ENCODE measurements at regions not wholly inside any gene's neighbourhood (a gene's known extent, or its start where the extent isn't known, plus 50 kb on each side); places are given as distances from the start of the nearest gene placed in this dataset.

GRCh38 chr4:42778349-42778748, 114.2 kb upstream of the GRXCR1 start:
- Histone ChIP-seq H3K27me3 (ENCODE audit: insufficient read depth) (no peaks in the 10 kb centered on the region), H3F3A (replicated peaks; ENCODE audit: insufficient read depth) (no peaks in the 10 kb centered on the region), H3K36me3 (replicated peaks in 1 of 2; ENCODE audit: control insufficient read depth in 1 of 2, insufficient read depth in 2 of 2, low read length in 1 of 2) (no peaks in the 10 kb centered on the region), H3K4me2 (no peak overlapping the region), H3K9me3 (no peaks in the 10 kb centered on the region), H3K79me2 (ENCODE audit: insufficient read depth) (no peaks in the 10 kb centered on the region), H3K4me1 (ENCODE audit: control insufficient read depth in 1 of 2, insufficient read depth in 2 of 2, low read depth in 1 of 2, low read length in 1 of 2) (no peaks in the 10 kb centered on the region), H3K9me2 (no peaks in the 10 kb centered on the region), H3K9ac (no peak overlapping the region), H3K27ac (ENCODE audit: low read depth in 2 of 2, low read length in 1 of 2) (no peak overlapping the region), H3K4me3 (ENCODE audit: low read depth in 2 of 2, low read length in 1 of 2) (no peak overlapping the region), H4K20me1 (ENCODE audit: insufficient read depth) (no peaks in the 10 kb centered on the region), H2AFZ (ENCODE audit: low read depth) (no peak overlapping the region)
- CTCF ChIA-PET, result interaction anchor here (0.8 to 1.0 kb wide), 2 partner anchors 16 to 101 kb away, joined by 3 read pairs; no protein-coding TSS in a partner anchor
- POLR2A ChIA-PET, result no interaction called here
- TF ChIP-seq FOSL2 (IDR thresholded peaks at IDR 0.05; ENCODE audit: borderline replicate concordance, low read depth) (no peak), GATA2 (CRISPR knock-in tag; IDR thresholded peaks at IDR 0.05) (no peak), TAF1 (IDR thresholded peaks at IDR 0.05; ENCODE audit: borderline replicate concordance, low read depth, low read length) (no peak)
- 20% methylated on average over 6 of the region's 6 CpGs for WGBS (ENCODE audit: low lambda C conversion rate)
- no peak for DNase-seq

DNA sequence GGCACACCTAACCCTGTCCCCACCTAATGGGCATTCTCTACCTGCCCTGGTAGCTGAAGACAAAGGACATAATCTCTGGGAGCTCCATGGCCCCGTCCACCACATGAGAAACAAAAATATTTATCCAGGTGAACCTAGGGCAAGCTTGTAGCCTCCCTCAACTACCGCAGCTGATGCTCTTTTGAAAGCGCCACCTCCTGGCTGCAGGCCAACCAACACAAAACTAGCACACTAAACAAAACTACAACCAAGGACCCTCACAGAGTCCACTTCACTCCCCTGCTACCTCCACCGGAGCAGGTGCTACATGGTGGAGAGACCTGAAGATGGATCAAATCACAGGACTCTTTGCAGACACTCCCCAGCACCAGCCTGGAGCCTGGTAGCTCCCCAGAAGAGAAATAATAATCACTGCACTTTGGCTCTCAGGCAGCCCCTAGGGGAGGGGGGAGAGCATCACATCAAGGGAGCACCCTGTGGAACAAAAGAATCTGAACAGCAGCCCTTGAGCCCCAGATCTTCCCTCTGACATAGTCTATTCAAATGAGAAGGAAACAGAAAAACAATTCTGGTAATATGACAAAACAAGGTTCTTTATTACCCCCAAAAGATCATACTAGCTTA, 111.3 kb upstream of the ATP8A1 start:
- Histone ChIP-seq H3K9me3 (no peaks in the 10 kb centered on the region), H3K4me3 (ENCODE audit: low read depth in 2 of 2, low read length in 1 of 2) (no peak overlapping the region), H3K4me2 (no peak overlapping the region), H3K9me2 (no peaks in the 10 kb centered on the region), H3F3A (replicated peaks; ENCODE audit: insufficient read depth) (no peaks in the 10 kb centered on the region), H3K27ac (ENCODE audit: low read depth in 2 of 2, low read length in 1 of 2) (no peak overlapping the region), H3K36me3 (replicated peaks in 1 of 2; ENCODE audit: control insufficient read depth in 1 of 2, insufficient read depth in 2 of 2, low read length in 1 of 2) (no peaks in the 10 kb centered on the region), H3K9ac (no peak overlapping the region), H2AFZ (ENCODE audit: low read depth) (no peak overlapping the region), H3K27me3 (ENCODE audit: insufficient read depth) (no peaks in the 10 kb centered on the region), H4K20me1 (ENCODE audit: insufficient read depth) (no peaks in the 10 kb centered on the region), H3K4me1 (ENCODE audit: control insufficient read depth in 1 of 2, insufficient read depth in 2 of 2, low read depth in 1 of 2, low read length in 1 of 2) (no peaks in the 10 kb centered on the region), H3K79me2 (ENCODE audit: insufficient read depth) (no peaks in the 10 kb centered on the region)
- no peak for DNase-seq
- POLR2A ChIA-PET, result no interaction called here
- CTCF ChIA-PET, result no interaction called here
- WGBS (ENCODE audit: low lambda C conversion rate), result 42% methylated on average over 4 of the region's 4 CpGs
- TF ChIP-seq GABPA (IDR thresholded peaks at IDR 0.05; ENCODE audit: low read depth) (no peak), TAF1 (IDR thresholded peaks at IDR 0.05; ENCODE audit: borderline replicate concordance, low read depth, low read length) (no peak), FOXM1 (IDR thresholded peaks at IDR 0.05; ENCODE audit: low read depth) (no peak), RCOR1 (IDR thresholded peaks at IDR 0.05; ENCODE audit: low read length) (no peak), TEAD4 (IDR thresholded peaks at IDR 0.05; ENCODE audit: borderline replicate concordance, insufficient read depth) (no peak), MXI1 (IDR thresholded peaks at IDR 0.05; ENCODE audit: low read depth, low read length) (no peak), YY1 (IDR thresholded peaks at IDR 0.05; ENCODE audit: low read depth) (no peak), FOSL2 (IDR thresholded peaks at IDR 0.05; ENCODE audit: borderline replicate concordance, low read depth) (no peak), SMC3 (IDR thresholded peaks at IDR 0.05; ENCODE audit: low read depth, low read length) (no peak), RXRA (IDR thresholded peaks at IDR 0.05; ENCODE audit: borderline replicate concordance, low read depth) (no peak), RFX5 (IDR thresholded peaks at IDR 0.05; ENCODE audit: low read length) (no peak)
- TF ChIP-seq, protein P1, sequence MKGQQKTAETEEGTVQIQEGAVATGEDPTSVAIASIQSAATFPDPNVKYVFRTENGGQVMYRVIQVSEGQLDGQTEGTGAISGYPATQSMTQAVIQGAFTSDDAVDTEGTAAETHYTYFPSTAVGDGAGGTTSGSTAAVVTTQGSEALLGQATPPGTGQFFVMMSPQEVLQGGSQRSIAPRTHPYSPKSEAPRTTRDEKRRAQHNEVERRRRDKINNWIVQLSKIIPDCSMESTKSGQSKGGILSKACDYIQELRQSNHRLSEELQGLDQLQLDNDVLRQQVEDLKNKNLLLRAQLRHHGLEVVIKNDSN (IDR thresholded peaks at IDR 0.05; ENCODE audit: borderline replicate concordance, low read depth), result no peak
- TF ChIP-seq, protein P2, sequence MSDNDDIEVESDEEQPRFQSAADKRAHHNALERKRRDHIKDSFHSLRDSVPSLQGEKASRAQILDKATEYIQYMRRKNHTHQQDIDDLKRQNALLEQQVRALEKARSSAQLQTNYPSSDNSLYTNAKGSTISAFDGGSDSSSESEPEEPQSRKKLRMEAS (IDR thresholded peaks at IDR 0.05; ENCODE audit: low read depth), result no peak
